ENCODE measurements at regions not wholly inside any gene's neighbourhood (a gene's known extent, or its start where the extent isn't known, plus 50 kb on each side); places are given as distances from the start of the nearest gene placed in this dataset.

DNA sequence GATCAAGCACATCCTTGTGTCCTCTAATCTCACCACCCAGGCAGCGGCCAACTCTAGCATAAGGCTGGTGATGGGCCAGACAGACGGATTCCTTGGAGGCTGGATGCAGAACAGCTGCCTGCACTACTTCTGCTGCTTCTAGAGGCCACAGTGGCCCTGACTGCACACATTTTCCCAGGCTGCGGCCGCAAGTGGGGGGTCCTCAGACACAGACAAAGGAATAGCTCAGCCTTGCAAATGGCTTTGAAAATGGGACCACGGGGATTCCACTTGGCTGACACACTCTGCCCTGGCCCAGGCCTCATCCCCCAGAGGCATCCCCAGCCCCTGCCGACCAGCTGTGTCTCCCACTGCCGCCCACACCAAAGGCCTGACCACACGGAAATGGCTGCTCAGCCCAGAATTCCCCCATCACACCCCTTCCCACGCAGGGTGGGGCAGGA lies 540.8 kb downstream of the BNC2 start:
- H3K4me2 ChIP-seq: no peak overlapping the region
- no peak overlapping the region for H3K4me3 ChIP-seq (IDR thresholded peaks at IDR 0.05; ENCODE audit: insufficient read depth, low read depth, low read length)
- H3K79me2 ChIP-seq (ENCODE audit: insufficient read depth, low read depth): no peaks in the 10 kb centered on the region
- H3K36me3 ChIP-seq (ENCODE audit: insufficient read depth): no peaks in the 10 kb centered on the region
- H3K9ac ChIP-seq: no peak overlapping the region
- H3K27me3 ChIP-seq (ENCODE audit: insufficient read depth, low read depth): no peaks in the 10 kb centered on the region
- no peak overlapping the region for H3K27ac ChIP-seq
- H3K4me1 ChIP-seq (ENCODE audit: low read depth, poor library complexity, severe bottlenecking): no peaks in the 10 kb centered on the region
- H2AFZ ChIP-seq (ENCODE audit: low read depth): no peak overlapping the region
- TF ChIP-seq, protein P1, sequence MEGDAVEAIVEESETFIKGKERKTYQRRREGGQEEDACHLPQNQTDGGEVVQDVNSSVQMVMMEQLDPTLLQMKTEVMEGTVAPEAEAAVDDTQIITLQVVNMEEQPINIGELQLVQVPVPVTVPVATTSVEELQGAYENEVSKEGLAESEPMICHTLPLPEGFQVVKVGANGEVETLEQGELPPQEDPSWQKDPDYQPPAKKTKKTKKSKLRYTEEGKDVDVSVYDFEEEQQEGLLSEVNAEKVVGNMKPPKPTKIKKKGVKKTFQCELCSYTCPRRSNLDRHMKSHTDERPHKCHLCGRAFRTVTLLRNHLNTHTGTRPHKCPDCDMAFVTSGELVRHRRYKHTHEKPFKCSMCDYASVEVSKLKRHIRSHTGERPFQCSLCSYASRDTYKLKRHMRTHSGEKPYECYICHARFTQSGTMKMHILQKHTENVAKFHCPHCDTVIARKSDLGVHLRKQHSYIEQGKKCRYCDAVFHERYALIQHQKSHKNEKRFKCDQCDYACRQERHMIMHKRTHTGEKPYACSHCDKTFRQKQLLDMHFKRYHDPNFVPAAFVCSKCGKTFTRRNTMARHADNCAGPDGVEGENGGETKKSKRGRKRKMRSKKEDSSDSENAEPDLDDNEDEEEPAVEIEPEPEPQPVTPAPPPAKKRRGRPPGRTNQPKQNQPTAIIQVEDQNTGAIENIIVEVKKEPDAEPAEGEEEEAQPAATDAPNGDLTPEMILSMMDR (conservative IDR thresholded peaks at IDR 0.05; ENCODE audit: low read depth, low read length): no peak
- H4K20me1 ChIP-seq (ENCODE audit: insufficient read depth): no peaks in the 10 kb centered on the region

DNA sequence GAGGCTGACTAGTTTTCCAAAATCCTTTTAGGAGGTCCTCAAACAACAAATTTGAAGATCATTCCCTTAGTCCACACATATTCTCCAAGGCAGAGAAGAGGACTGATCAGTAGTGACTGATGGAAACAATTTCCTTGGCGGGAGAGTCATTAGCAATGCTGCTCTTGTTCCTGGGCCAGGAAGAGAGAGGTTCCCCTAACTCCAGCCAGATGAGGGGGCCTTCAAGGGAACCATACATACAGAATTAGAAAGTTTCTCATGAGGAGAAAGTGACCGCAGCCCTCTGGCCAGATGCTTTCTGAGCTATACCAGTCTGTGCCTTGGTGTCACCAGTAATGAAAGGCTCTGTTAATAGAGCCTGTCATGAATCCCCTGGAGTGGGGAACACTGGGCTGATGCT lies 539.4 kb downstream of the BNC2 start:
- Histone ChIP-seq H4K20me1 (ENCODE audit: insufficient read depth) (no peaks in the 10 kb centered on the region), H2AFZ (ENCODE audit: low read depth) (no peak overlapping the region), H3K27me3 (ENCODE audit: insufficient read depth, low read depth) (no peaks in the 10 kb centered on the region), H3K79me2 (ENCODE audit: insufficient read depth, low read depth) (no peaks in the 10 kb centered on the region), H3K27ac (no peak overlapping the region), H3K9ac (no peak overlapping the region), H3K4me3 (IDR thresholded peaks at IDR 0.05; ENCODE audit: insufficient read depth, low read depth, low read length) (no peak overlapping the region), H3K36me3 (ENCODE audit: insufficient read depth) (no peaks in the 10 kb centered on the region), H3K4me1 (ENCODE audit: low read depth, poor library complexity, severe bottlenecking) (no peaks in the 10 kb centered on the region), H3K4me2 (no peak overlapping the region)
- TF ChIP-seq, protein P1 (conservative IDR thresholded peaks at IDR 0.05; ENCODE audit: low read depth, low read length): no peak

DNA sequence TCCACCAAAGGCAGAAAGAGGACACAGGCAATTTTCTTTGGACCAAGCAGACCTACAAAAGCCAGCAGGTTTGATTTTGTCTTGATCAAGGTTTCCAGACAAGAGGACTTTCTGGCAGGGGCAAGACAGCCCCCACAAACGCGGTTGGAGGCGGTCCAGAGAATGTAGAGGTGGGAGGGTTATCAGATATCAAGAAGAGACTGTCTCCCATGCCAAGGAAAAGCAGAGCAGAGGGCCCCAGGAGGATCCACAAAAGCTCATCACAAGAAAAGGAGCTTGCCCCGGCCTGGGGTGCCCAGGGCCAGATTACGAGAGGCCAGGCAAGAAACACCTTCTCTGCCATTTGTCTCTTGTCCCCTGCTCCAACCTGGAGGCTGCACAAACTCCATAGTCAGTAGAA lies 538.9 kb downstream of the BNC2 start:
- Histone ChIP-seq H3K4me1 (ENCODE audit: low read depth, poor library complexity, severe bottlenecking) (no peaks in the 10 kb centered on the region), H3K79me2 (ENCODE audit: insufficient read depth, low read depth) (no peaks in the 10 kb centered on the region)

GRCh38 chr9:16333691-16334090 lies 536.8 kb downstream of the BNC2 start:
- H3K27me3 ChIP-seq (ENCODE audit: insufficient read depth, low read depth): no peaks in the 10 kb centered on the region
- no peaks in the 10 kb centered on the region for H4K20me1 ChIP-seq (ENCODE audit: insufficient read depth)
- H3K4me2 ChIP-seq: no peak overlapping the region
- H3K9ac ChIP-seq: no peak overlapping the region
- TF ChIP-seq, protein P1 (conservative IDR thresholded peaks at IDR 0.05; ENCODE audit: low read depth, low read length): no peak
- H3K79me2 ChIP-seq (ENCODE audit: insufficient read depth, low read depth): no peaks in the 10 kb centered on the region
- H3K27ac ChIP-seq: no peak overlapping the region
- H3K36me3 ChIP-seq (ENCODE audit: insufficient read depth): no peaks in the 10 kb centered on the region
- no peak overlapping the region for H2AFZ ChIP-seq (ENCODE audit: low read depth)
- no peak overlapping the region for H3K4me3 ChIP-seq (IDR thresholded peaks at IDR 0.05; ENCODE audit: insufficient read depth, low read depth, low read length)
- H3K4me1 ChIP-seq (ENCODE audit: low read depth, poor library complexity, severe bottlenecking): no peaks in the 10 kb centered on the region

More for the DNA sequence above, 538.9 kb downstream of the BNC2 start:
- Histone ChIP-seq H3K36me3 (ENCODE audit: insufficient read depth) (no peaks in the 10 kb centered on the region), H3K27ac (no peak overlapping the region), H3K4me3 (IDR thresholded peaks at IDR 0.05; ENCODE audit: insufficient read depth, low read depth, low read length) (no peak overlapping the region), H3K27me3 (ENCODE audit: insufficient read depth, low read depth) (no peaks in the 10 kb centered on the region), H3K9ac (no peak overlapping the region), H3K4me2 (no peak overlapping the region), H2AFZ (ENCODE audit: low read depth) (no peak overlapping the region), H4K20me1 (ENCODE audit: insufficient read depth) (no peaks in the 10 kb centered on the region)
- TF ChIP-seq, protein P1 (conservative IDR thresholded peaks at IDR 0.05; ENCODE audit: low read depth, low read length): no peak

Data from KMS-11 (cell line).